Limb (tissue), 2 donors: ENCODE measurements at regions not wholly inside any gene's neighbourhood (a gene's known extent, or its start where the extent isn't known, plus 50 kb on each side); places are given as distances from the start of the nearest gene placed in this dataset.
"Not testable (repeated sequence)": the region's sequence is repeated elsewhere in the genome, so short reads cannot be mapped to it uniquely, and the experiment has no call there.

Experiments used
- DNase-seq, 2 donors: peaks; one replicate each; pipeline ENCODE4 v3.0.0-alpha.2; 2016; ENCODE audit errors: extremely low spot score in 2 of 2

DNA sequence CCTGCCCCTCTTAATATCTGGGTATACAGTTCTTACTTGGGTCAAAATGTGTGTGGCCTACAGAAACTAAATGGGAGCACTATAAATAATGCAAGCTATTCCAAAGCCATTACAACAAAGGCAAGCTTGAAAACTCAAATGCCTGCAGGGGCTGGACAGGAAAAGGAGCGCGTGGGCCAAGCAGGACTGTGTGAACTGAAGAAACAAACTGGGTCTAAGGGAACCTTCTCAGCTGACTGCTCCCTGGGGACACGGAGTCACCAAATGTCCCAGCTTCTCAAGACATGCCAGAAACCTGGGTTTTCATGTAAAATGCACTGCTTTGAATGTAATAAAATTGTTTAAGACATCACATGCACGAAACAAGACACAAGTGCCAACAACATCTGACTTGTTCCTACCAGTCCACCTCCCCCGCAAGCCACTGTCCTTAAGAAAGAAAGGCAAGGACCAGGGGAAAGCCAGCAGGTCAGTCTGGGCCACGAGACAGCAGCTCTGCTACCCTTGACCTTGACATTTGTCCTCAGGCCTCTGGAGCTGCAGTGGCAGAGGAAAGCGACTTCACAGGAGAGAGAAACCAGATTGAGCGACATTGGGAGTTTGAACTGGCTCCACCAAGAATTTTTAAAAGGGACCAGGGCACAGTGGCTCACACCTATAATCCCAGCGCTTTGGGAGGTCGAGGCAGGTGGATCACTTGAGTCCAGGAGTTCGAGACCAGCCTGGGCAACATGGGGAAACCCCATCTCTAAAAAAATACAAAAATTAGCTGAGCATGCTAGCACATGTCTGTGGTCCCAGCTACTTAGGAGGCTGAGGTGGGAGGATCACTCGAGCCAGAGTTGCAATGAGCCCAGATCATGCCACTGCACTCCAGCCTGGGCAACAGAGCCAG is 89.7 kb upstream of the SH3BP4 start:
- no peak for DNase-seq

DNA sequence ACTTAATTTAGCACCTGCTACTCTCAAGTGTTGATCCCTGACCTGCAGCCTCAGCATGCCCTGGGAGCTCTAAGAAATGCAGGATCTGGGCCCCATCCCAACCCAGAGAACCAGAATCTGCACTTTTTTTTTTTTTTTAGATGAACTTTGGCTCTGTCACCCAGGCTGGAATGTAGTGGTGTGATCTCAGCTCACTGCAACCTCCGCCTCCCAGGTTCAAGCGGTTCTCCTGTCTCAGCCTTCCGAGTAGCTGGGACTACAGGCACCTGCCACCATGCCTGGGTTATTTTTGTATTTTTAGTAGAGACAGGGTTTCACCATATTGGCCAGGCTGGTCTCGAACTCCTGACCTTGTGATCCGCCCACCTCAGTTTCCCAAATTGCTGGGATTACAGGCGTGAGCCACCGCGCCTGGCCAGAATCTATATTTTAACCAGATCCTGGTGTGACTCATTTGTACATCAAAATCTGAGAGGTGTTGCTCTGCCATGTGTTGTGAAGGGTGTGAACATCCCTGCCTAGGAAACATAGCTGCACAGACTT is 92.4 kb upstream of the SH3BP4 start:
- not testable (repeated sequence) for DNase-seq

DNA sequence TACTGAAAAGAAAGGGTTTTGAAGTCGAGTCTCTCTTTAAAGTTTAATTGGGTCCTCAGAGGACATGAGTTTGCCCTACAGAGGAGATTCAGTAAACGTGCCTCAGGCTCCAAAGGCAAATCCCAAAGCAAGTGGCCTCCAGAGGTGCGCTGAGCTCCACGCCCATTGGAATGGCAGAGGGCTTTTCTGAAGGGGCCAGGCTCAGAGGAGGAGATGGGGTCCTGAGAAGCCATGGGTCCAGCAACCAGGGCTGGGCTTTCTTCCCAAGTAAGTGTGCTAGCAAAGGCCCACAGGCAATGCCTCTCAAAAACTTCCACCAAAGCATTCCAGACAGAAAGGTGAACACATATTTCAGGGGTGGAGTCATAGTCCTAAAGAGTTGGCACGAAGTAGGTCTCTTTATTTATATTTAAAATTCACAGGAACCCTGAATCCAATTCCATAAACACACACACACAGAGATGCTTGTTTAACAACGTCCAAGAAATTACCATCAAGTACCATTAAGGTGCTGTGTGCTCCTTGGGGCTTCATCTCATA is 93.0 kb upstream of the SH3BP4 start:
- no peak for DNase-seq

DNA sequence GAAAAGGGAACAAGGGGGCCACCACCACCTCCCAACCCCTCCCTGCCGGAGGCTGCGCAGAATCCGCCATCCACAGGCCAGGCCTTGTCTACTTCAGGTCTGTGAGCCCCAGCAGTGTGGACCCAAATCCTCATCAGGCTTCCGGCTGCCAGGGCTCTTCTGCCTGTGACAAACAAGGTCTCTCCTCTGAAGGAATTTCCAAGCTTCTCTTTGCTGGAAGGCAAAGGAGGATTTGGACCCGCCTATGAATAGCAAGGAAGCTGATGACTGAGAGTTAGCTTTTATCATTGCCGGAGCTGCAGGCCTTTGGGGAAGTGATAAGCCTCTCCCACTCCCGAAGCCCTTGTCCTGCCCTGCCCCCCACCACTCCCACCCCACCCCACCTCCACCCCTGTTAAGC is 93.7 kb upstream of the SH3BP4 start:
- DNase-seq = no peak

DNA sequence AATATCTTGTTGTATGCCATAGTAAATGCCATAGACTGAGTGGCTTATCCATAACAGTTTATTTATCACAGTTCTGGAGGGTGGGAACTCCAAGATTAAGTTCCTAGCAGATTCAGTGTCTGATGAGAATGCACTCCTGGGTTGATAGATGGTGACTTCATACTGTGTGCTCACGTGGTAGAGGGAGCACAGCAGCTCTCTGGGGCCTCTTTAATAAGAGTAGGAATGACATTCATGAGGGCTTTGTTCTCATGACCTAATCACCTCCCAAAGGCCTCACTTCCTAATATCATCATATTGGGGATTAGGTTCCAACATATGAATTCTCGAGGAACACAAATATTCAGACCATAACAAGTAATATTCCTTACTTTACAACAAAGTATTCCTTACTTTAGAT is 98.1 kb upstream of the SH3BP4 start:
- DNase-seq = no peak

DNA sequence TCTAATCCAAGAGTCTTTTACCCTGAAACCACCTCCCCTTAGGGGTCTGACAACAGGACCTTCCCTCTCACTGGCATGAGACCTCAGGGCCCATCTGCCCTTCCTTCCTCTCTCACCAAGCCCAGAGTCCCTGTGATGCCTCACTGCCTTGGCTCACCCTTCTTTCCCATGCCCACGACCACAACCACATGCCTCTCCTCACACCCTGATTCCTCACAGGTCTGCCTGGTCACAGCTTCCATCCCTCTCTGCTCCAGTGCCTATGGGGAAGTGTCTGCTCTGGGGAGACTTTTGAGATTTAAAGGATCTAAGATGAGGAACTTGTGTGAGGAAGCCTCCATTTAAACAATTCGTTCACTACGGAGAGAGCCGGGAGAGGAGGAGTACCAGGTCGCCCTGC is 98.9 kb upstream of the SH3BP4 start:
- no peak for DNase-seq

DNA sequence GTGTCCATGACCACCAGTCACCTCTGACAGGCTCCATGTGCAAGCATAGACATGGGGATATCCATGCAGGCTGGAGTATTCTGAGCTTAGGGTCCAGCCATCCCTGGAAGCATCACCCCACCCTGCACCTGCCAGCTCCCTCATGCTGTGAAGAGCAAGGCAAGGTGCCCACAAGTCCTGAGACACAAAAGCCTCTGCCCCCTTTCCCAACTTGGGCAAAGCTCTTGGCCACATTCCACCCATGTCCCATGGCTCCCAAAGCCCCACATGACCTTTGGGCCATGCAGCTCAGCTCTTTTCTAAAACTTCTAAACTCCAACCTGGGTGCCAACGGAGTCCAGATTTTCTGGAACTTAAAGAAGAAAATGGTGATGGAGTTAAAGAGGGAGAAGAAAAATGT is 99.8 kb upstream of the SH3BP4 start:
- DNase-seq = no peak

DNA sequence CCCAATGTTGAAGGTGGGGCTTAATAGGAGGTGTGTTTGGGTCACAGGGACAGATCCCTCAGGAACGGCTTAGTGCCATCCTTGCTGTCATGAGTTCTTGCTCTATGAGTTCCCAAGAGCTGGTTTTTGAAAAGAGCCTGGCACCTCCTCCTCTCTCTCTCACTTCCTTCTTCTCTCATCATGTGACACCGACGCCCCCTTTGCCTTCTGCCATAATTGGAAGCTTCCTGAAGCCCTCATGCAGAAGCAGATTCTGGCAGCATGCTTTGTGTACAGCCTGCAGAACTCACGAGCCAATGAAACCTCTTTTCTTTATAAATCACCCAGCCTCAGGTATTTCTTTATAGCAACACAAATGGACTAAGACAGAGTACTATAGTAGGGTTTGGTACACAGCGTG is 100.4 kb upstream of the SH3BP4 start:
- no peak for DNase-seq

DNA sequence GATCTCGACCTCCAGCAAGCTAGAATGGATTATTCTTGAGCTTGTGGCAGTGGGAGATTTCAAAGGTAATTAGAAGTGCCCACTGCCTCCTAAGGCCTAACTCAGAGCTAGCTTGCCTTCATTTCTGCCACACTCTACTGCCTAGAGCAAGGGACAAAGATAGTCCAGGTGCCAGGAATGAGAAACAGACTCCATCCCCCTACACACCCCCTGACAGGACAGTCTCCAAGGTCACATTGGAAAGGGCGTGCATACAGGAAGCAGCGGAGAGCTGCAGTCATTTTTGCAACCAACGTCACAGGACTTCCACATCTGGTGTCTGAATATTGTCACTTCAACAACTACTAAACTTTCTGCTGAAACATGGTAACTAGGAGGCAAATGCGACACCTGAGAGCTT is 101.0 kb upstream of the SH3BP4 start:
- no peak for DNase-seq

DNA sequence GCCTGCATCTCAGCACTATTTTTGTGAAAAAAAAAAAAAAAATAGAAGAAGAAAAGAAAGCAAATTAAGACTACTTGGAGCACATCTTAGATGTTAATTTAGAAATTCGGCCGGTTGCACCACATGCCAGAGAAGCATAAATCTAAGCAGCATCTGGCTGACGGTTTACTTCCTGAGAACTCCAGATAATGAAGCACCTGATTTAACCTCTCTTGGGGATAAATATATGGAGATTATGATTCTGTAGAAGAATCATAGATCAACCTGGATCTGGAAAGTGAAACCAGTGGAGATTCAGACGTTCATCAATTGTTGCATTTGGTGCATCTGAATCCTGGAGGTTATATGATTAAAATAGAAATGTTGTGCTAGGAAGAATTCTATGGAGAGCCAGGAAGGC is 102.1 kb upstream of the SH3BP4 start:
- DNase-seq = no peak

DNA sequence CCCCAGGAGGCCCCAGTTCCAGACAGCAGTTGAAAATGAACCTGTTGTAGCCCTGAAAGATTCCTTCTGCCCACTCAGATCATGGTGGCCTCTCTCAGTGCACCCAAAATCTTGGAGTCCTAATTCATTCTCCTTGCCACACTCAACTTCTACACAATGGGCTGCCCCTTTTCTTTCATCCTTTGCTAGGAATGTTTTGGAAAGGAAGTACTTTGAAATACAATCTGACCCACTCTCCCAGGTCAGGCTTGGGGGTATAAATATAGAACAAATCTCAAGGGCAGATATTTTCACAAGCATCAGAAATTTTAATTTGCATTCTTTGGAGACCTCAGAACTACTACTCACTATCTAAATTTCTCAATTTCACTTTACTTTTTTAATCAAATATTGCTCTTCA is 103.2 kb upstream of the SH3BP4 start:
- no peak for DNase-seq

DNA sequence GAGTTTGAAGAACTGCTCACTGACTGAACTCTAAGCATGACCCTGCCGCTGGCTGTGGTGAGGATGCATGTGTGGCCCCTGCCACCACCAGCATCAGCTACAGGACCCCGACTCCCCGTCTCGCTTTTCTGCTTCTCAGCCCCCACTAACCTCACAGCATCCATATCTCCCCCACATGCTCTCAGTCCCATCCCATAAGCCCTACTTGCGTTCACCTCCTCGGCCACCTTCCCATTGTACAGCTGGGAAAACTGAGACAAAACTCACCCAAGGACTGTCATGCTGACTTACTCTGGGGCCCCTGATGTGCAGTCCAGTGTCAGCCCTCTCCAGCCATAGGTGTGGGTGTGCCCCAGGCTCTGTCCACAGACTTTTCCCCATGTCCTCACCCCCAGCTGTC is 104.2 kb upstream of the SH3BP4 start:
- no peak for DNase-seq

DNA sequence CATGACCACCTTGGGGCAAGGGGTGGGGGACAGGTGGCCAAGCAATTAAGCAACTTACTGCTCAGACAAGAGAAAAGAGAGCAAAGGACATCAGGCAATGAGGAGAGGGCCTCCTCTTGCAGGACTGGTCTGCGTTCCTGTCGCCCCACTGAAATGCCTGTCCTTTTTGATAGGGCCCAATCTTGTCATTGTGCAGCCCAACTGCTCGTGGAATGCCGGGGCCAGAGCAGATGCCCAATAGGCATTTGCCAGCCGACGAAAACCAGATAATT is 104.5 kb upstream of the SH3BP4 start:
- DNase-seq = no peak

DNA sequence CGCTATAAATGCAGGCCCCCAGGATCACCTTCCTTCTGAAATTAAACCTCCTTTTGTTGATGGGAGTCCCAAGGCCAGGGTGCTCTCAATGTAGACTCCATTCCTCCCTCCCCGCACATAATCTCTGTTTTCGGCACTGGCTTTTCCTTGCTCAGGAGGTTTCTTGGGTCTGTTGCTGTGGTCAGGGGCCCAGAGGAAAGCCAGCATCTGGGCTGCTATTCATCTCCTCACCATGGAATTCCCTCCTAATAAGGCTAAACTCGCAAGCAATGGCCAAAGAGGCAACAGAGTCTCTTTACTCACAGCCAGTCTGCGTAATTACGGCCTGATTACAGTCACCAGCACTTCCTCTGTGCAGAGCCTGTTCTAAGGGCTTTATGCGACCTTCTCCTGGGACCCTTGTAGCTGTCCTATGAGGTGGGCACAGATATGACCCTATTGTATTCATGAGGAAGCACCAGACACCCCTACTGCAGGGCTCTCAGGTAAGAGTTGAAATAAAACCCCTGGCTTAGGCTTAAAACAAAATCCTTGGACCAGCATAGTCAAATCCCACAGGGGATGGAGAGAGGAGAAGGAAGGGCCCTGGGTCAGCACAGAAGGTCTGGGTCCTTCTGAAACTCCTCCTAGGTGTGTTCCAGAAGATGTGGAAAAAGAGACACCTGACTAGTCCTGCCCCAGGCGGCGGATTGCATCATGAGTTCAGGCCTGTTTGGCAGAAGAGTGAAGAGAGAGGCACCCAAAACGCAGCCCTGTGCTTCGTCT is 105.0 kb upstream of the SH3BP4 start:
- no peak for DNase-seq

DNA sequence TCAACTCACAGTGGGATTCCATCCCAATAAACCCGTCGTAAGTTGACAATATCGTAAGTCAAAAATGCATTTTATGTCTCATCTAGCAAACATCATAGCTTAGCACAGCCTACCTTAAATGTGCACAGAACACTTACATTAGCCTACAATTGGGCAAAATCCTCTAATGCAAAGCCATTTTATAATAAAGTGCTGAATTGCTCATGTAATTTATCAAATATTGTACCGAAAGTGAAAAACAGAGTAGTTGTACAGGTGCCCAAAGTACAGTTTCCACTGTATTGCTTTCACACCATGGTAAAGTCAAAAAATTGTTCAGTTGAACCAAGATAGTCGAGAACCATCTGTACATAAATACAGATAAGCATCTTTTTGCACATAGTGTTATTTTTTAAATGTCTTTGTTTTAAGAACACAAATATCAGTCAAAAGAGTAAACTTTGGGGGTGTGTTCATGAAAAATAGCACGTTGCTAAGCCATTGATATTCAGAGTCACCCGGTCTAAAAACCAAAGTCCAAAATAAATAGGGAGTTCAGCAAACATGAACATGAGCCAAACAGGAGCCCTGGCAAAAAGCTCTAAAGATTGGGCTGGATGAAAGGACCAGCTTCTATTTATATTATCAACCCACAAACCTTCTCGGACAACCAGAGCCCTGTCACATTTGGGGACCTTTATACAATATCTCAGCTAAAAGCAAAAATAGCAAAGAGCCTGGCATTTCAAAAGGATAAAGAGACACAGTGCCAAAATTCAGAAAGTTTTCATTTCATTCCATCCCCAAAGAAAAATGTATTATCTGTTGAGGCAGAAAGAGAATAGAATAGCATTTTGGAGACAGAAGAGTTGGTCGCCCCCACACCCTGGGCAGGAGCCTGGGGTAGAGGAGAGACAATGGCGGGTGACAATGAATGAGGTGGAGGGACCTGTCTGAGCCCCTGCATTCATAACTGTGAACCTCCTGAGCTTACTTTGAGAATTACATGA is 105.9 kb upstream of the SH3BP4 start:
- DNase-seq = no peak

DNA sequence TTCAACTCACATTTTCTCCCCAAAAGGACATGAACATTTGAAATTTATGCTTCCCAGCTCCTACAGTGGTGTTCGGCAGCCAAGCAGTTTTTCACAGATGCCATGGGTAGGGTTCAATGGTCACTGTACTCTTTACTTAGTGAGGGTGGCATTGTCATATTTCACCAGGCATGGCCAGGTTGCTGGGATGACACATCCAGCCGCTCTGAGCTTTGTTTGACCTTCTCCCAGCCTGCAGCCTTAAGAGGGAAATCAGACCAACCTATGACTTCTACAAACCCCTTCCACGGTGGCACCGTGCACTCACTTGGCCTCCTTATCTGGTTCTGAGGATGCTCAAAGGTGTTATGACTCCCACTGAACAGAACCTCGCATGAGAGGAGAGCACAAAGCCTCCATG is 108.4 kb upstream of the SH3BP4 start:
- DNase-seq = no peak

DNA sequence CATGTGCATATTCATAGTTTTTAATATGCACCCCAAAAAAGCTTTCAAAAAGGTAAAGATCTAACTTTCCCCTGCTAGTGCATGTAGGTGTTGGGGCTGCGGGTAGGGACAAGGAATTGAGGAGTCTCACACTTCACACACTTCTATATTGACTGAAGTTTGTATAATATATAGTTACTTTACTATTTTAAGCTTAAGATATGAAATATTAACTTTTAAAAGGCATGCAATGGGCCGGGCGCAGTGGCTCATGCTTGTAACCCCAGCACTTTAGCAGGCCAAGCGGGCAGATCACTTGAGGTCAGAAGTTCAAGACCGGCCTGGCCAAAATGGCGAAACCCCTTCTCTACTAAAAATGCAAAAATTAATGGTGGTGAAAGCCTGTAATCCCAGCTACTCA is 109.1 kb upstream of the SH3BP4 start:
- DNase-seq = no peak

DNA sequence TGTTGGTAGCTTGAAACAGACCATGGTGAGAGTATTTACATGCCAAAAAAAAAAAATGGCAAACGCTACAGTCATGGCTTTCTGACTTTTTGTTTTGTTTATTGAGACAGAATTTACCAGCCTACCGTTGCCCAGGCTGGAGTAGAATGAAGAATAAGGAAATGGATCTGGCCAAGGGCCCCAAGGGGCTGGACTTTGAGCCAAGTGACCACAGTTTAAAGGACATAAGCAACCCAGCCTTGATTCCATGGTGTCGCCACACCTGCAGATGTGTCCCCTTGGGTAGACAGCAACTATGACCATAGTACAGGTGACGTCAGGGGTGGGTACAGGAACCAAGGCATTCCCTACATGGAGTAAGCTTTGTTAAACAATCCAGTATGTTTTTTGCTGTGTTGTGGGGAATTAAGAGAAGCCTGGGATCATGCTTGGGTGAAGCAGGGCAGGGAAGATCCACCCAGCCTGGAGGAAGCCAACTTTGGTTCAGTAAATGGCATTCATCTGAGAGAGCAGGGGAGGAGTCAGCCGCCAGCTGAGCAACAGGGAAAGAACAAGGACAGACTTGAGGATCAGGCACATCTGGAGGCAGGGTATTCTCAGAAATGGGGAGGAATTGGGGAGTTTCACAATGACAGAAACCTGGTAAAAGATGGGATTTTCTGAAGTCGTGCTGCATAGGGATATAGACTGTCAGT is 110.3 kb upstream of the SH3BP4 start:
- DNase-seq = no peak

DNA sequence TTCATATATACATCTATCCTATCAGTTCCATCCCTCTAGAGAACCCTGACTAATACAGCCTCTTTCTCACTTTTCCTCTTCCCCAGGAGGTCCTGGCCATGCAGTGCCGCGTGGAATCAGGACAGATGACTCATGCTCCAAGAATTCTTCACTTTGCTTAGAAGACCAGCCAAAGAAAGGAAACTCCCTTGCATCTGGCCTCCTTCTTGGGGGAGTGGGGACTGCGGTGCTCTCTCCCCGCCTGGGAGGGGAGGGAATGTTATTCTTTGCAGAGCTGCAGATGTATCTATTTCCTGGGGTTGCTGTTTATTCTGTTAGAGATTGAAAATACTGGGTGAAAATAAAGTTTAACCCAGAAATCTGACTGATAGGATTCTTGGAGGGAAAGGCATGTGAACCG is 111.5 kb upstream of the SH3BP4 start:
- DNase-seq = peak; percentile 40 to 78

DNA sequence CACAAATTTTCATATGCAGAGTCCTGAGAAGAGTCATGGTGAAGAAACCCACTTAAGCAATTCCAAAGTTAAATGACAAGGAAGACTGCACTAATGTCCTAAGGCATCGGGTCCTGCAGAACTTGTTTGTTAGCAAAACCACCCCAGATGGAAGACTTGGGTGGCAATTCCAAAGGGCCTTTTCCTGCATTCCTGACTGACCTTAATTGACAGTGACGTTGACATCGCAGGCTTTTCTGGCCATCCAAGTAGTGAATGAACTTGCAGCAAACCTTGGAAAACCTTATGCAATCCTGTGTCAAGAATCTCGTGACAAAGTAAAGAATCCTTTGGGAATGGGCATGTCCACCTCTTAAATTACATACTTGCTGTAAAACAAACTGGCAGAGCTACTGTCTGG is 112.5 kb upstream of the SH3BP4 start:
- no peak for DNase-seq

DNA sequence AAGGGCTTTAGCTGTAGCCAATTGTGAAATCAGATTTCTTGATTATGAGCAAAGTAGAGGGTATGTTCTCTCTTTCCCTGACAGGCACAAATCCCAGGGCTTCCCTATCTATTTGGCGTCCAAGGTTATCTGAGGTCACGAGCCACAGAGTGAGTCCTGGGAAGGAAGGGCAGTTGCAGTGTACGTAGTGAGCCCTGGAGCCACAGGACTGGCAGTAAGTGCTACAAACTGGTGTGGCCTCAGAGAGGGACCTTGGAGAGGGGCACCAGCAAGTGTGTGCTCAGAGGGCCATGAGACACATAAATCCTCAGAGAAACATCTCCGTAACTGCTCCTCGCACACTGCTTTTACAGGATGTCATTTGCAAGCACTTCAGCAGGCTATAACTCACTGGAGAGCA is 115.5 kb upstream of the SH3BP4 start:
- no peak for DNase-seq
